HG03039 (cell line): ENCODE measurements at regions not wholly inside any gene's neighbourhood (a gene's known extent, or its start where the extent isn't known, plus 50 kb on each side); places are given as distances from the start of the nearest gene placed in this dataset.

Experiments used
- ATAC-seq: cut with Tn5 transposase; IDR thresholded peaks from one replicate; pipeline ENCODE4 v1.9.1; 2021; ENCODE audit warnings: mild to moderate bottlenecking, moderate library complexity; ENCODE audit not compliant: unreplicated experiment

- ATAC-seq = no peak
These were observed 56.5 kb upstream of the CNTN6 start for GRCh38 chr3:1036207-1036826.

DNA sequence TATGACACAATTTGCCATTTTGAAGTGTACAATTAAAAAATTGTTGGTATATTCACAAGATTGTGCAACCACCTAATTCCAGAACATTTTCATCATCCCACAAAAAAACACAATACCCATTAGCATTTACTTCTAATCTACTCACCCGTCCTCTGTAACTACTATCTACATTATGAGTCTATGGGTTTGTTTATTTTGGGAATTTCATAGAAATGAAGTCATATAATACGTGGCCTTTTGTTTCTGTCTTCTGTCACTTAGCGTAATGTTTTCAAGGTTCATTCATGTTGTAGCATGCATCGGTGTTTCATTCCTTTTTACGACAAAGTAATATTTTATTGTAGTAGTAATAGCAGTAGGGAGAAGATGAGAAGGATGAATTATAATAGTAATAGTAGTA is 55.2 kb upstream of the CNTN6 start:
- no peak for ATAC-seq
